MM.1S (cell line): ENCODE measurements at regions not wholly inside any gene's neighbourhood (a gene's known extent, or its start where the extent isn't known, plus 50 kb on each side); places are given as distances from the start of the nearest gene placed in this dataset.

ENCODE experiments used
- DNase-seq: peaks from one replicate; pipeline ENCODE4 v3.0.0-alpha.2; 2015
- H2AFZ ChIP-seq: fragments of 300-600 bp; sonication (generic); 2 replicates; pipeline ENCODE4 v1.6.0; 2016; ENCODE audit warnings: antibody characterized with exemption, low read length
- H3F3A ChIP-seq: fragments of 300-600 bp; sonication (generic); 2 replicates; pipeline ENCODE4 v1.6.1; 2016; ENCODE audit warnings: mild to moderate bottlenecking, antibody characterized with exemption, low read length, moderate library complexity, mixed read lengths; ENCODE audit not compliant: insufficient read depth
- H3K27ac ChIP-seq: fragments of 300-600 bp; sonication (generic); 2 replicates; pipeline ENCODE4 v1.5.1; 2016; ENCODE audit warnings: mild to moderate bottlenecking, low read length
- H3K27me3 ChIP-seq: fragments of 300-600 bp; sonication (generic); replicated peaks from 2 replicates; pipeline ENCODE4 v1.6.0; 2016; ENCODE audit warnings: low read length; ENCODE audit not compliant: insufficient read depth
- H3K36me3 ChIP-seq: fragments of 300-600 bp; sonication (generic); replicated peaks from 2 replicates; pipeline ENCODE4 v1.6.1; 2016; ENCODE audit warnings: mild to moderate bottlenecking, low read length, mixed read lengths; ENCODE audit not compliant: insufficient read depth
- H3K4me1 ChIP-seq: fragments of 300-600 bp; sonication (generic); 2 replicates; pipeline ENCODE4 v1.6.1; 2016; ENCODE audit warnings: low read length, mixed read lengths
- H3K4me2 ChIP-seq: fragments of 300-600 bp; sonication (generic); 2 replicates; pipeline ENCODE4 v1.6.0; 2016; ENCODE audit warnings: low read depth, low read length
- H3K4me3 ChIP-seq: fragments of 300-600 bp; sonication (generic); 2 replicates; pipeline ENCODE4 v1.5.1; 2016; ENCODE audit warnings: low read length, mixed read lengths
- H3K79me2 ChIP-seq: fragments of 300-600 bp; sonication (generic); 2 replicates; pipeline ENCODE4 v1.6.1; 2016; ENCODE audit warnings: mixed run types, low read length, mixed read lengths
- H3K9ac ChIP-seq: fragments of 300-600 bp; sonication (generic); 2 replicates; pipeline ENCODE4 v1.6.1; 2016; ENCODE audit warnings: low read length, mixed read lengths
- H3K9me2 ChIP-seq: fragments of 300-600 bp; sonication (generic); replicated peaks from 2 replicates; pipeline ENCODE4 v1.6.1; 2016; ENCODE audit warnings: mild to moderate bottlenecking, low read length, mixed read lengths; ENCODE audit not compliant: insufficient read depth
- H3K9me3 ChIP-seq: fragments of 300-600 bp; sonication (generic); replicated peaks from 2 replicates; pipeline ENCODE4 v1.6.1; 2016; ENCODE audit warnings: mild to moderate bottlenecking, low read length, mixed read lengths; ENCODE audit not compliant: insufficient read depth
- H4K20me1 ChIP-seq: fragments of 300-600 bp; sonication (generic); 2 replicates; pipeline ENCODE4 v1.6.1; 2016; ENCODE audit warnings: mild to moderate bottlenecking, low read length, moderate library complexity, mixed read lengths; ENCODE audit not compliant: insufficient read depth
- EZH2 ChIP-seq: fragments of 300-600 bp; sonication (generic); optimal IDR thresholded peaks from 2 replicates; pipeline ENCODE3; 2017; ENCODE audit warnings: low read depth, mild to moderate bottlenecking, antibody characterized with exemption, low read length, mixed read lengths
- EZH2phosphoT487 ChIP-seq: fragments of 300-600 bp; sonication (generic); IDR thresholded peaks from 2 replicates; pipeline ENCODE4 v1.6.1; 2018; ENCODE audit warnings: antibody characterized with exemption, low read length
- TF ChIP-seq, protein P1 (sequence below): fragments of 300-600 bp; sonication (generic); IDR thresholded peaks from 2 replicates; pipeline ENCODE4 v1.5.1; 2016; ENCODE audit warnings: antibody characterized with exemption, low read length, mixed read lengths

DNA sequence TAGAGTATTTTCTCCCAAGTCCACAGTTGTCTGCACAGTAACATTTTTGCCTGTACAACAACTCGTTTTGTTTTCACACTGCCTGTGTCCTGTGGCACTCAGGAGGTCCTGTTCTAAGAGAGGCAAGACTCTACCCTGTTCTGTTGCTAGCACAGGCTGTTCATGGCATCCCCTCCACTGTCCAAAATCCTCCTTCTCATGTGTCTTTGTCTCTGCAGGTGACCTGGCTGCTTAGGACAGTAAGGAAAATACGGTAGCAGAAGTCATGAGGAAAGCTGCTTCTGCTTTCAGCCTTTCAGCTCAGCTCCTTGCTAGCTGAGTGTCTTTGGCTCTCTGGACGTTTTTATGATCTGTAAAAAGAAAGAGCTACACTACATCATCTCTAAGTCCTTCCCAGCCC is 205.9 kb downstream of the C1D start:
- no peak overlapping the region for H3K4me3 ChIP-seq
- no peak overlapping the region for H2AFZ ChIP-seq
- H3K9me3 ChIP-seq, result no peaks in the 10 kb centered on the region
- H3K4me1 ChIP-seq, result no peaks in the 10 kb centered on the region
- no peak overlapping the region for H3K9ac ChIP-seq
- no peaks in the 10 kb centered on the region for H3K79me2 ChIP-seq
- H3K27me3 ChIP-seq, result no peaks in the 10 kb centered on the region
- DNase-seq, result no peak
- H3K27ac ChIP-seq, result no peak overlapping the region
- H4K20me1 ChIP-seq, result no peaks in the 10 kb centered on the region
- no peaks in the 10 kb centered on the region for H3F3A ChIP-seq
- TF ChIP-seq EZH2 (no peak), EZH2phosphoT487 (no peak)
- TF ChIP-seq, protein P1, sequence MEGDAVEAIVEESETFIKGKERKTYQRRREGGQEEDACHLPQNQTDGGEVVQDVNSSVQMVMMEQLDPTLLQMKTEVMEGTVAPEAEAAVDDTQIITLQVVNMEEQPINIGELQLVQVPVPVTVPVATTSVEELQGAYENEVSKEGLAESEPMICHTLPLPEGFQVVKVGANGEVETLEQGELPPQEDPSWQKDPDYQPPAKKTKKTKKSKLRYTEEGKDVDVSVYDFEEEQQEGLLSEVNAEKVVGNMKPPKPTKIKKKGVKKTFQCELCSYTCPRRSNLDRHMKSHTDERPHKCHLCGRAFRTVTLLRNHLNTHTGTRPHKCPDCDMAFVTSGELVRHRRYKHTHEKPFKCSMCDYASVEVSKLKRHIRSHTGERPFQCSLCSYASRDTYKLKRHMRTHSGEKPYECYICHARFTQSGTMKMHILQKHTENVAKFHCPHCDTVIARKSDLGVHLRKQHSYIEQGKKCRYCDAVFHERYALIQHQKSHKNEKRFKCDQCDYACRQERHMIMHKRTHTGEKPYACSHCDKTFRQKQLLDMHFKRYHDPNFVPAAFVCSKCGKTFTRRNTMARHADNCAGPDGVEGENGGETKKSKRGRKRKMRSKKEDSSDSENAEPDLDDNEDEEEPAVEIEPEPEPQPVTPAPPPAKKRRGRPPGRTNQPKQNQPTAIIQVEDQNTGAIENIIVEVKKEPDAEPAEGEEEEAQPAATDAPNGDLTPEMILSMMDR, result no peak
- no peak overlapping the region for H3K4me2 ChIP-seq
- H3K9me2 ChIP-seq, result no peaks in the 10 kb centered on the region
- no peaks in the 10 kb centered on the region for H3K36me3 ChIP-seq

DNA sequence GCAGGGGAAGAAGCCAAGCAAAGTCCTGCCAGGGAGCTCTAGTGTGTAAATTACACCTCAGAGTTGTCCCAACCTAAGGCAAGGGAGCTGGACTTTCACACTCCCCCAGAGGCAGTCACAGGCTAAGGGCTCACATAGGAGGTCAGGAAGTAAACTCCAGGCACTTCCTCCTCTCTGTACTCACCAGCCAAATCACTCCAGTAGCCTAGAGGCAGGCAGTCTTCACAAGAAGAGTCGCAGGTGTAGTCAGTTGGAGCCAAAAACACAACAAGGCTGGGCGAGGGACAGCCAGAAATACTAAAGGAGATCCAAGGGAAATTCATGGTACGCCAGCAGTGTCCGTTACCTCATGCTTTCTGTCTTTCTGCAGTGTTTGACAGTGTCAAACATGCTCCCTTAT is 205.0 kb downstream of the C1D start:
- no peaks in the 10 kb centered on the region for H3K9me2 ChIP-seq
- H3K27me3 ChIP-seq, result no peaks in the 10 kb centered on the region
- no peaks in the 10 kb centered on the region for H3K9me3 ChIP-seq
- H3K4me2 ChIP-seq, result no peak overlapping the region
- no peaks in the 10 kb centered on the region for H3K36me3 ChIP-seq
- H3K9ac ChIP-seq, result no peak overlapping the region
- H2AFZ ChIP-seq, result no peak overlapping the region
- no peak overlapping the region for H3K27ac ChIP-seq
- H3K4me1 ChIP-seq, result no peaks in the 10 kb centered on the region
- no peak for DNase-seq
- no peak for TF ChIP-seq EZH2
- TF ChIP-seq, protein P1, result no peak
- TF ChIP-seq EZH2phosphoT487, result no peak
- H4K20me1 ChIP-seq, result no peaks in the 10 kb centered on the region
- H3K79me2 ChIP-seq, result no peaks in the 10 kb centered on the region
- H3F3A ChIP-seq, result no peaks in the 10 kb centered on the region
- H3K4me3 ChIP-seq, result no peak overlapping the region

DNA sequence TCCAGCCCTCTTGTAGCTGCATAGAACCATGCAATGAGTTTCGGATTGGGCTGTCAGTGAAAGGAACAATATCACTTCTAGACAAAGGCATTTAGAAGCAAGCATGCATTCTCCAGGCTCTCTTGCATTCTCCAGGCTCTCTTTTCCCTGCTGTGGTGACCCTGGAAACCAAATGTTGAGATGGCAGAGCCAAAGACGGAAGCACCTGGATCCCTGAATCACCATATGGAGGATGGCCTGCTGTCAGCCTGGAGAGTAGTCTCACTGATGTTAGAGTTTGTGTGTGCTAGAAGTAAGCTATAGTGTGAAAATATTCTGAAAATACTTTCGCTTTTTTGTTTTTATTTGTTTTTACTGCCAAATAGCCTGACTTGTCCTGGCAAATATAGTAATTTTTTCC is 203.9 kb downstream of the C1D start:
- no peaks in the 10 kb centered on the region for H3F3A ChIP-seq
- H3K9me3 ChIP-seq, result no peaks in the 10 kb centered on the region
- no peaks in the 10 kb centered on the region for H4K20me1 ChIP-seq
- TF ChIP-seq EZH2, result no peak
- H2AFZ ChIP-seq, result no peak overlapping the region
- no peak overlapping the region for H3K27ac ChIP-seq
- no peaks in the 10 kb centered on the region for H3K4me1 ChIP-seq
- no peak overlapping the region for H3K4me3 ChIP-seq
- no peak for DNase-seq
- no peaks in the 10 kb centered on the region for H3K36me3 ChIP-seq
- H3K27me3 ChIP-seq, result no peaks in the 10 kb centered on the region
- H3K79me2 ChIP-seq, result no peaks in the 10 kb centered on the region
- H3K9ac ChIP-seq, result no peak overlapping the region
- H3K9me2 ChIP-seq, result no peaks in the 10 kb centered on the region
- H3K4me2 ChIP-seq, result no peak overlapping the region

DNA sequence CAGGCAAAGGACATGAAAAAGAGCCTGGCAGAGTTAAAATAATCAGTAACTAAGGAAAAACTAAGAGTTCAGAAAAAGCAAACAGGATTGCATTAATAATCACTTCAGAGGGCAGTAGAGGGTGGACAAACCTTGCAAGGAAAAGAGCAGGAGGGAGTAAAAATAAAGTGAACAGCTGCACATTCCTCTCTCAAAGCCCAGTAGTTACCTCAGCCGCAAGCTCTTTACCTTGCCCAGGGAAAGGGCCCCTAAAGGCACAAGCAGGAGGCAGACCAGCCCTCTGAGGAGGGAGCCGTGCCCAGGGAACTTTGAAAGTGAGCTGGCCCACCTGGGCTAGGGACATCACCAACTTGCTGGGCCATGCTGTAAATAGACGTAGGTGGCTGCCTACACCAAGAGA is 196.9 kb downstream of the C1D start:
- no peaks in the 10 kb centered on the region for H3K9me2 ChIP-seq
- H3K36me3 ChIP-seq, result no peaks in the 10 kb centered on the region
- H2AFZ ChIP-seq, result no peak overlapping the region
- no peaks in the 10 kb centered on the region for H3K9me3 ChIP-seq
- no peak for DNase-seq
- H3K9ac ChIP-seq, result no peak overlapping the region
- no peak overlapping the region for H3K27ac ChIP-seq
- no peaks in the 10 kb centered on the region for H3K79me2 ChIP-seq
- no peaks in the 10 kb centered on the region for H3F3A ChIP-seq
- no peaks in the 10 kb centered on the region for H3K4me1 ChIP-seq
- H3K27me3 ChIP-seq, result no peaks in the 10 kb centered on the region
- no peak overlapping the region for H3K4me2 ChIP-seq
- H4K20me1 ChIP-seq, result no peaks in the 10 kb centered on the region
- no peak for TF ChIP-seq EZH2phosphoT487
- TF ChIP-seq, protein P1, result no peak
- no peak for TF ChIP-seq EZH2
- no peak overlapping the region for H3K4me3 ChIP-seq
